Chondrocyte (in vitro differentiated cells): ENCODE measurements at regions not wholly inside any gene's neighbourhood (a gene's known extent, or its start where the extent isn't known, plus 50 kb on each side); places are given as distances from the start of the nearest gene placed in this dataset.
"Not testable (repeated sequence)": the region's sequence is repeated elsewhere in the genome, so short reads cannot be mapped to it uniquely, and the experiment has no call there.

ENCODE experiments used
- DNase-seq: peaks from one replicate; pipeline ENCODE4 v3.0.0; 2021; ENCODE audit warnings: mixed read lengths, low spot score
- H3K27ac Mint-ChIP-seq: one replicate; pipeline ENCODE4 v1.8.0; 2021; ENCODE audit warnings: mild to moderate bottlenecking, moderate library complexity, mixed read lengths; ENCODE audit not compliant: unreplicated experiment
- H3K27me3 Mint-ChIP-seq: 2 replicates; pipeline ENCODE4 v1.8.0; 2021; ENCODE audit warnings: low read depth, mixed read lengths
- H3K36me3 Mint-ChIP-seq: 2 replicates; pipeline ENCODE4 v1.8.0; 2021; ENCODE audit warnings: low read depth, mixed read lengths
- H3K4me1 Mint-ChIP-seq: 2 replicates; pipeline ENCODE4 v1.8.0; 2021; ENCODE audit warnings: low read depth, mild to moderate bottlenecking, mixed read lengths
- H3K4me3 Mint-ChIP-seq: one replicate; pipeline ENCODE4 v1.8.0; 2021; ENCODE audit warnings: mild to moderate bottlenecking, moderate library complexity, mixed read lengths; ENCODE audit not compliant: unreplicated experiment
- H3K9me3 Mint-ChIP-seq: 2 replicates; pipeline ENCODE4 v1.8.0; 2021; ENCODE audit warnings: low read depth, mixed read lengths
- CTCF ChIP-seq: fragments of 200-600 bp; sonication (generic); IDR thresholded peaks from 2 replicates; pipeline ENCODE4 v1.5.0; 2021; ENCODE audit warnings: antibody characterized with exemption, mild to moderate bottlenecking, moderate library complexity

GRCh38 chr3:166510382-166510781, 673.2 kb upstream of the BCHE start:
- no peaks in the 10 kb centered on the region for H3K4me1 Mint-ChIP-seq
- TF ChIP-seq CTCF, result no peak
- peaks cover 43% of the 10 kb centered on the region for H3K9me3 Mint-ChIP-seq
- no peak overlapping the region for H3K4me3 Mint-ChIP-seq
- no peaks in the 10 kb centered on the region for H3K27me3 Mint-ChIP-seq
- H3K36me3 Mint-ChIP-seq, result peaks cover 3% of the 10 kb centered on the region
- DNase-seq, result no peak
- H3K27ac Mint-ChIP-seq, result no peak overlapping the region

- H3K27me3 Mint-ChIP-seq, H3K27ac Mint-ChIP-seq, H3K4me1 Mint-ChIP-seq, DNase-seq, H3K4me3 Mint-ChIP-seq, H3K36me3 Mint-ChIP-seq: not testable (repeated sequence)
- peaks cover 20% of the 10 kb centered on the region for H3K9me3 Mint-ChIP-seq
These were observed 663.2 kb upstream of the BCHE start for GRCh38 chr3:166500420-166500819.

- H3K9me3 Mint-ChIP-seq, result peaks cover 13% of the 10 kb centered on the region
These were observed 662.4 kb upstream of the BCHE start for GRCh38 chr3:166499636-166500035.

GRCh38 chr3:166498446-166498845, 661.2 kb upstream of the BCHE start:
- peaks cover 2% of the 10 kb centered on the region for H3K27me3 Mint-ChIP-seq
- H3K27ac Mint-ChIP-seq, result peak overlapping the region; percentile 15
- no peak for TF ChIP-seq CTCF
- H3K4me3 Mint-ChIP-seq, result no peak overlapping the region
- peaks cover 7% of the 10 kb centered on the region for H3K9me3 Mint-ChIP-seq
- H3K36me3 Mint-ChIP-seq, result no peaks in the 10 kb centered on the region
- no peak for DNase-seq
- no peaks in the 10 kb centered on the region for H3K4me1 Mint-ChIP-seq

More at GRCh38 chr3:166499636-166500035, 662.4 kb upstream of the BCHE start:
- Mint-ChIP-seq H3K27ac (no peak overlapping the region), H3K4me1 (no peaks in the 10 kb centered on the region), H3K36me3 (no peaks in the 10 kb centered on the region), H3K4me3 (no peak overlapping the region), H3K27me3 (peaks cover 2% of the 10 kb centered on the region)
- DNase-seq, result no peak
- no peak for TF ChIP-seq CTCF

GRCh38 chr3:166489826-166490225, 652.6 kb upstream of the BCHE start:
- H3K4me1 Mint-ChIP-seq, result no peaks in the 10 kb centered on the region
- no peak for TF ChIP-seq CTCF
- H3K27me3 Mint-ChIP-seq, result peaks cover 9% of the 10 kb centered on the region
- H3K27ac Mint-ChIP-seq, result no peak overlapping the region
- no peaks in the 10 kb centered on the region for H3K36me3 Mint-ChIP-seq
- no peak for DNase-seq
- H3K4me3 Mint-ChIP-seq, result no peak overlapping the region
- no peaks in the 10 kb centered on the region for H3K9me3 Mint-ChIP-seq

- Mint-ChIP-seq H3K36me3 (no peaks in the 10 kb centered on the region), H3K4me1 (no peaks in the 10 kb centered on the region), H3K4me3 (no peak overlapping the region), H3K27me3 (peaks cover 9% of the 10 kb centered on the region), H3K27ac (no peak overlapping the region), H3K9me3 (no peaks in the 10 kb centered on the region)
- no peak for TF ChIP-seq CTCF
- DNase-seq, result no peak
These were observed 651.9 kb upstream of the BCHE start for GRCh38 chr3:166488977-166489672.
